Mucosa of gallbladder (tissue), 1 donor: ENCODE measurements at regions not wholly inside any gene's neighbourhood (a gene's known extent, or its start where the extent isn't known, plus 50 kb on each side); places are given as distances from the start of the nearest gene placed in this dataset.
"Not testable (repeated sequence)": the region's sequence is repeated elsewhere in the genome, so short reads cannot be mapped to it uniquely, and the experiment has no call there.

Experiments used
- DNase-seq: peaks from one replicate; pipeline ENCODE4 v3.0.0-alpha.2; 2020; ENCODE audit warnings: low spot score
- donor health status: DM: no; HTN: no; CAD: no.

GRCh38 chr1:188022661-188023060 is 1193.9 kb downstream of the PLA2G4A start:
- no peak for DNase-seq

- DNase-seq: no peak
Observed at GRCh38 chr1:188023206-188023605, 1194.5 kb downstream of the PLA2G4A start.

DNA sequence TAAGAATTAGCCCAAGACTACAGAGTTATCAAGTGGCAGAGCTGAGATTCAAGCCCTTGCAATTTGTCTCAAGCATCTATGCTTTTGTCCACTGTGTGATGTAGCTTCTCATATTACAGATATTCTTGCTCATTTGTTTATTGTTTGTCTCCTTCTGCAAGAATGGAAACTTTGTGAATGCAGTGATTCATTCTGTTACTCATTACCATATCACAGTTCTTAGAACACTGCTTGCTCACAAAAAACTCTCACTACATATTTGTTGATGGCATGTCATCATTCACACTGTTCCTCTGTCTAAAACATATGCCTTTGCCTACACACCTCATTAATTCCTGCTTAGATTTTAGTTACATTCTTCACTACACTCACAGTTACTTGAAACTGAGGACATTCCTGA is 1198.9 kb downstream of the PLA2G4A start:
- no peak for DNase-seq

DNA sequence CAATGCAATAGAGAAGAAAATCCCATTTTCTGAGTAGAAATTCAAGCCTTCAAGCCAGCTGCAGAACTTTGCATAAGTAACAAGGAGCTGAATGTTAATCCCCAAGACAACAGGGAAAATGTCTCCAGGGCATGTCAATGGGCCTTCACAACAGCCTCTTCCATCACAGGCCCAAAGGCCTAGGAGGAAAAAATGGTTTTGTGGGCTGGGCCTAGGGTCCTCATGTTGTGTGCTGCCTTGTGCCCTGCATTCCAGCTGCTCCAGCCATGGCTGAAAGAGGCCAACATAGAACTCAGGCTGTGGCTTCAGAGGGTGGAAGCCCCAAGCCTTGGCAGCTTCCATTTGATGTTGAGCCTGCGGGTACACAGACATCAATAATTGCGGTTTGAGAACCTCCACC is 1208.8 kb downstream of the PLA2G4A start:
- not testable (repeated sequence) for DNase-seq

- no peak for DNase-seq
Observed at GRCh38 chr1:188043536-188044245, 1214.9 kb downstream of the PLA2G4A start.

GRCh38 chr1:188050250-188050649 is 1221.5 kb downstream of the PLA2G4A start:
- no peak for DNase-seq

GRCh38 chr1:188056011-188056410 is 1227.3 kb downstream of the PLA2G4A start:
- no peak for DNase-seq

DNA sequence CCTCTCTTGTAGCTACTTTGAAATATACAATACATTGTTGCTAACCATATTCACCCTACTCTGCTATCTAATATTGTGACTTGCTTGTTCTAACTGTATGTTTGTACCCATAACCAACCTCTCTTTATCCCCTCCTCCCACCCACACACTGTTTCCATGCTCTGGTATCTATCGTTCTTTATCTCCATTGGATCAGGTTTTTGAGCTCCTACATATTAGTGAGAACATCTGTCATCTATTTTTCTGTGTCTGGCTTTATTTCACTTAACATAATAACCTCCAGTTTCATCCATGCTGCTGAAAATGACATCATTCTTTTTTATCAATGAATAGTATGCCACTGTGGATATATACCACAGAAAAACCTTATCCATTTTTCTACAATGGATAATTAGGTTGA is 1230.1 kb downstream of the PLA2G4A start:
- DNase-seq: no peak

DNA sequence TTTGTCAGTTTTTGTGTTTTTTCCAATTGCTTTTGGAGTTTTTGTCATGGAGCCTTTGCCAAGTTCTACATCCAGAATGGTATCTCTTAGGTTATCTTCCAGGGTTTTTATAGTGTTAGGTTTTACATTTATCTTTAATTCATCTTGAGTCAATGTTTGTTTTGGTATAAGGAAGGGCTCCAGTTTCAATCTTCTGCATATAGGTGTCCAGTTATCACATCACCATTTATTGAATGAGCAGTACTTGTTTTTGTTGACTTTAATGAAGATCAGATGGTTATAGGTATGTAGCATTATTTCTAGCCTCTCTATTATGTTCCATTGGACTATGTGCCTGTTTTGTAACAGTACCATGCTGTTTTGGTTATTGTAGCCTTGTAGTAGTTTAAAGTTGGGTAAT is 1233.1 kb downstream of the PLA2G4A start:
- DNase-seq: no peak

GRCh38 chr1:188062456-188062855 is 1233.7 kb downstream of the PLA2G4A start:
- no peak for DNase-seq

DNA sequence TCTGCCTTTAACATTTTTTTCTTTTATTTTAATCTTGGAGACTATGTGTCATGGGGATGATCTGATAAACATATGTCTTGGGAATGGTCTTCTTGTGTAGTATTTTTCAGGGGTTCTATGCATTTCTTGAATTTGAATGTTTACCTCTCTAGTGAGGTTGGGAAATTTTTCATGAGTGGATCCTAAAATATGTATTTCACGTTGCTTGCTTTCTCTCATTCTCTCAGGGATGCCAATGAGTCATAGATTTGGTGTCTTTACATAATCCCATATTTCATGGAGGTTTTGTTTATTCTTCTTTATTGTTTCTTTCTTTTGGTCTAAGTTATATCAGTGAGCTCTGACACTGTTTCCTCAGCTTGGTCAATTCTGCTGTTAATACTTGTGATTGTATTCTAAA is 1237.2 kb downstream of the PLA2G4A start:
- no peak for DNase-seq

- DNase-seq: no peak
Observed at GRCh38 chr1:188070848-188071247, 1242.1 kb downstream of the PLA2G4A start.

DNA sequence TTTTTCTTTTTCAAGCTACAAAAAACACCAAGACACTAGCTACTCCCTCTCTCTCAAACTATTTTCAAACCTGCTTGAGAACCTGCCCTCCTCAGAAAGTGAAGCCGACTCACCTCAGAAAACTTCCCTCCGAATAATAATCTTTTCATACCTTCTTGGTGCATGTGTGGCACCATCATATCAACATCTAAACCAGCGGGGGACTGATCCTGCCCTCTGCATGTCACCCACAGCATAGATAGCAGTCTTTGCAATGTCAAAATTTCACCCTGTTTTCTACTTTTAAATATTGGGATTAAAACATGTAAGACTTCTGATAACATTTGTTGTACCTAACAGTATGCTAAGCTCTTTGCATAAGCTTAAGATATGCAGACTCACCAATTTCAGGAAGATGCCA is 1260.3 kb downstream of the PLA2G4A start:
- DNase-seq: no peak

DNA sequence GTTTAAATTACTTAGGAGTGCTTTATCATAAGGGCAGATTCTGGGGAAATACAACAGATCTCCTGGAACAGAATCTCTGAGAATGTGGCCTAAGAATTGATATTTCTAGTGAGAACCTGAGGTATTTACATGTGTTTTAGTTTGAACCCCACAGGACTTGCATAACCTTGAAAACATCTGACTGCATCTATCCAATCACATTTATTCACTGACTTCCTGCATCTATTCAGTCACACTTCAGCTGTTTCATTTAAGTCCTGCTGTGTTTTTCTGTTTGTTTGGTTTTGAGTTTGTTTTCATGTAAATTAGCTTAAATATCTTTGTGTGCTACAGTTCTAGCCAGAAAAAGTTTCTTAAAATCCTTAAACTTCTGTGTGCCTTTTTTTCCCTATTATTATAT is 1260.7 kb downstream of the PLA2G4A start:
- DNase-seq: no peak

DNA sequence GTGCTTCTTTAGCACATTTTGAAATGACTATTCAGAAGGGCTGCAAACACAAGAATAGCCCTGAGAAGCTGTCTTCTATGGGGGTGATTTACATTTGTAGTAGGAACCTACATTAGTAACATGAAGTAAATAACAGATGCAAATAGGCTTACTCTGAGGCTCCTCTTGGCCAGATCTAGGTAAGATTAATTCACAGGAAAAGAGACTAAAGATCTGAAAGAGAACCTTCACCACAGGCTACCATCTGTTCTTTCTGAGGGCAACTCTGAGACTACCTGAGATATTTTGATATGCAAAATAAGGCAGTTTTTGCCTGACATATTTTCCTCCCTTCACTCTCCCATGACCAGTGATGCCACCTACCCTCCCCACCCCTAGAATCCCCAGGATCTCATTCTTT is 1267.8 kb downstream of the PLA2G4A start:
- DNase-seq: no peak

DNA sequence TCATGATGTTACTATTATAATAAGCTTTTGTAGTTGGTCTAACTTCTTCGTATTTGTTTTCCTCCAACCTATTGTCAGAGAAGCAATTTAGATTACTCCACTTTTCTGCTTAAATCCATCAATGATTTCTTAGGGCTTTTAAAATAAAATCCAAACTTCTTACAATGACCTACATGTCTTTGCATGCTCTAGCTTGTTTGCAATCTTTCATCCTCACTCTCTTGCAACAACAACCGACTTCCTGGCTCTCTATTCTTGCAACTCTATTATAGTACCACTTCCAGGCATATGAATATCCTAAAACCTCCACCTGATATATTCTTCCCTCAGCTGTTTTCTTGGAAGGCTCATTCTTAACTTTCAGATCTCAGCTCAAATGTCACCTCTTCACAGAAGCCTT is 1288.7 kb downstream of the PLA2G4A start:
- no peak for DNase-seq

- no peak for DNase-seq
Observed at GRCh38 chr1:188122646-188123045, 1293.9 kb downstream of the PLA2G4A start.

DNA sequence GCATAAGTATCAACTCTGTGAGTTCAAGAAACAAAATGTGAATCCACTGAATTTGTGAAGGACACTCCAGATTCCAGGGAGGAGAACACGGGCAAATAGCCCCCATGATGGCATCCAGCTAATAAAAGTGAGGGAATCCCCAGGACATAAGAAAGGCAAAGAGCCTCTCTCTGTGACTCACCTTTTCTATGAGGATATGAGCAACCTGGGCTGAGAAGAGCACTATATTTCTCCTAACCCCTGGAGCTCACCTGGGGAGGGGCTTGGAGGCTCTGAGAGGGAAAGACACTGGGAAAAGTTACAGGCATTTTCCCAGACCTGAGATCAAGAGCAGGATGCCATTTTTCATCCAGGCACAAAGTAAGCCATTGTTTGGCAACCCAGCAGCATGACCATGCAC is 1298.8 kb downstream of the PLA2G4A start:
- DNase-seq: no peak

DNA sequence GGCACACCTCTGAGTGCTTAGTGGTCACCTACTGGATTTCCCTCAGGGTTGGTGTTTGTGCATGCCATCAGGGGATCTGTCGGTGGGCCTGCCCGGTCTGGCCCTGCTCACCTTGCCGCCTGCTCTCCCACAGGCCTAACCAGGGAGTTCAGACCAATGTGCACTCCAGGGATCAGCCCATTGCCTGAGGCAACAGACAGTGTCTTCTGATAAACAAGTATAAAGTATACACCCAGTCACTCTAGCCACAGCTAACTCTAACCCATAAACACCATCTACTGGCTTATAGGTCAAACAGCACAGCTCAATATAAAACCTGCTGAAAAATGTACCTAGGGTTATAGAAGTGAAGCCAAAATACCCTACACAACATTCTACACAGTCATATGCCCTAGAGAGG is 1300.0 kb downstream of the PLA2G4A start:
- DNase-seq: no peak

GRCh38 chr1:188129856-188130838 is 1301.4 kb downstream of the PLA2G4A start:
- DNase-seq: no peak

GRCh38 chr1:188137221-188137620 is 1308.5 kb downstream of the PLA2G4A start:
- DNase-seq: no peak

DNA sequence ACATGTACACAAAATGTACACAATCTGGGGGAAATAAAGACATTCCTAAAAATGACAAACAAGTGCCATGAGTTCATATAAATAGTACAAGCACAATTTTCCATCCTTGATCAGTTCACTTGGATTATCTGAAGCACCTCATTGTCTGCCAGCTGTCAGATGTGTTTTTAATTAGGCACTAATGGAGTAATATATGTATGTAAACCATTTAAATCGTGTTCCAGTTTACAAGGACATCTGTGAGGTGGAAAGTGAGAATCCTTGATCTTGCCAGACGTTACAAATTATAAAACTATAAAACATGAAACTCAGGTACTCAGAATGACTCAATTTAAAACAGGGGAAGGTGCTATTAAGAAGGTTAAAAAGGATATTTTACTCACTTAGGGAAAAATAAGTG is 1312.2 kb downstream of the PLA2G4A start:
- DNase-seq: no peak

DNA sequence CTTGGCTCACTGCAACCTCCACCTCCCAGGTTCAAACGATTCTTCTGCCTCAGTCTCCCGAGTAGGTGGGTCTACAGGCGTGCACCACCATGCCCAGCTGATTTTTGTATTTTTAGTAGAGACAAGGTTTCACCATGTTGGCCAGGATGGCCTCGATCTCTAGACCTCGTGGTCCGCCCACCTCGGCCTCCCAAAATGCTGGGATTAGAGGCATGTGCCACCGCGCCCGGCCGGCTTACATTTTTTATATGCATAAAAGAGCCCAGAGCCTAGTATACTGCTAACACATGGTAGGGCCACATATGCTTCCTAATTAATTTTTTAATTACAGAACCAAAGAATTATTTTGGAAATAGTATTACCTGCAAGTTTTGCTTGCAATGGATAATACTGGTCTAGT is 1325.4 kb downstream of the PLA2G4A start:
- no peak for DNase-seq
